IPS-NIHi7 (cell line): ENCODE measurements at regions not wholly inside any gene's neighbourhood (a gene's known extent, or its start where the extent isn't known, plus 50 kb on each side); places are given as distances from the start of the nearest gene placed in this dataset.
"Not testable (repeated sequence)": the region's sequence is repeated elsewhere in the genome, so short reads cannot be mapped to it uniquely, and the experiment has no call there.

Source experiments
- DNase-seq: peaks from one replicate; pipeline ENCODE4 v3.0.0; 2012; ENCODE audit warnings: mixed read lengths; ENCODE audit errors: extremely low spot score

GRCh38 chr6:132052096-132052495, 100.9 kb upstream of the CCN2 start:
- DNase-seq: no peak

GRCh38 chr6:132045877-132046276, 94.7 kb upstream of the CCN2 start:
- DNase-seq: no peak

GRCh38 chr6:132043148-132043547, 92.0 kb upstream of the CCN2 start:
- DNase-seq: no peak

GRCh38 chr6:132041706-132042105, 90.5 kb upstream of the CCN2 start:
- no peak for DNase-seq

- no peak for DNase-seq
Measured at GRCh38 chr6:132028029-132028428, 76.9 kb upstream of the CCN2 start.

- no peak for DNase-seq
Measured at GRCh38 chr6:132025468-132025867, 74.3 kb upstream of the CCN2 start.

GRCh38 chr6:132023490-132023889, 72.3 kb upstream of the CCN2 start:
- DNase-seq: peak; percentile 30

- no peak for DNase-seq
Measured at GRCh38 chr6:132021552-132022375, 70.6 kb upstream of the CCN2 start.

- not testable (repeated sequence) for DNase-seq
Measured at GRCh38 chr6:132020918-132021317, 69.7 kb upstream of the CCN2 start.

- no peak for DNase-seq
Measured at GRCh38 chr6:132020138-132020581, 69.0 kb upstream of the CCN2 start.

GRCh38 chr6:132019586-132019985, 68.4 kb upstream of the CCN2 start:
- no peak for DNase-seq

- no peak for DNase-seq
Measured at GRCh38 chr6:132017942-132018341, 66.8 kb upstream of the CCN2 start.

GRCh38 chr6:132016396-132016795, 65.2 kb upstream of the CCN2 start:
- no peak for DNase-seq

- DNase-seq: no peak
Measured at GRCh38 chr6:132011582-132011981, 60.4 kb upstream of the CCN2 start.

GRCh38 chr6:132009175-132009574, 58.0 kb upstream of the CCN2 start:
- DNase-seq: no peak

GRCh38 chr6:132007474-132008190, 56.5 kb upstream of the CCN2 start:
- DNase-seq: no peak

- DNase-seq: no peak
Measured at GRCh38 chr6:132005178-132005577, 54.0 kb upstream of the CCN2 start.

- no peak for DNase-seq
Measured at GRCh38 chr6:132004668-132005067, 53.5 kb upstream of the CCN2 start.

GRCh38 chr6:132003516-132004178, 52.5 kb upstream of the CCN2 start:
- no peak for DNase-seq
